ENCODE measurements at regions not wholly inside any gene's neighbourhood (a gene's known extent, or its start where the extent isn't known, plus 50 kb on each side); places are given as distances from the start of the nearest gene placed in this dataset.

GRCh38 chr4:189128341-189128740 lies 812.3 kb upstream of the FRG1 start:
- H3K4me3 ChIP-seq, result no peak overlapping the region
- H3K36me3 ChIP-seq, result no peaks in the 10 kb centered on the region
- TF ChIP-seq POLR2AphosphoS5 (IDR thresholded peaks at IDR 0.05) (no peak), POLR2A (IDR thresholded peaks at IDR 0.05) (no peak), CTCF (IDR thresholded peaks at IDR 0.05 in 8 of 11, conservative IDR thresholded peaks at IDR 0.05 in 3 of 11) (no peak)
- H3K9me3 ChIP-seq, result peaks cover 0 to 13% (median 4%) of the 10 kb centered on the region in 8 donors
- no peaks in the 10 kb centered on the region for H3K27me3 ChIP-seq (replicated peaks in 1 of 7)
- H3K4me1 ChIP-seq, result no peaks in the 10 kb centered on the region
- no peak for DNase-seq
- no peak overlapping the region for H3K27ac ChIP-seq
- intact Hi-C loops (cut with DNase I; ENCODE audit: low total_unique reads), result no loop called here
- WGBS, 5 donors, result 80 to 87% (median 83%) methylated on average over 4 of the region's 4 CpGs

GRCh38 chr4:189129044-189129694 lies 811.5 kb upstream of the FRG1 start:
- Histone ChIP-seq H3K4me1 (no peaks in the 10 kb centered on the region), H3K27ac (no peak overlapping the region), H3K36me3 (no peaks in the 10 kb centered on the region), H3K4me3 (no peak overlapping the region), H3K9me3 (peaks cover 0 to 13% (median 4%) of the 10 kb centered on the region in 8 donors), H3K27me3 (replicated peaks in 1 of 7) (no peaks in the 10 kb centered on the region)
- DNase-seq, result no peak
- intact Hi-C loops (cut with DNase I; ENCODE audit: low total_unique reads), result no loop called here
- TF ChIP-seq POLR2A (IDR thresholded peaks at IDR 0.05), result no peak
- TF ChIP-seq CTCF (IDR thresholded peaks at IDR 0.05 in 8 of 11, conservative IDR thresholded peaks at IDR 0.05 in 3 of 11), result no peak
- TF ChIP-seq POLR2AphosphoS5 (IDR thresholded peaks at IDR 0.05), result no peak
- 67 to 76% (median 71%) methylated on average over 10 of the region's 10 CpGs for WGBS, 5 donors

GRCh38 chr4:189131118-189131517 lies 809.6 kb upstream of the FRG1 start:
- no peaks in the 10 kb centered on the region for H3K36me3 ChIP-seq
- H3K4me3 ChIP-seq, result no peak overlapping the region
- TF ChIP-seq POLR2AphosphoS5 (IDR thresholded peaks at IDR 0.05), result no peak
- no peaks in the 10 kb centered on the region for H3K4me1 ChIP-seq
- no peak for DNase-seq
- intact Hi-C loops (cut with DNase I; ENCODE audit: low total_unique reads), result no loop called here
- H3K27me3 ChIP-seq (replicated peaks in 1 of 7), result no peaks in the 10 kb centered on the region
- peaks cover 0 to 26% (median 3%) of the 10 kb centered on the region in 8 donors for H3K9me3 ChIP-seq
- H3K27ac ChIP-seq, result no peak overlapping the region
- WGBS, 5 donors, result 86 to 91% (median 91%) methylated on average over 4 of the region's 4 CpGs

GRCh38 chr4:189136462-189136861 lies 804.2 kb upstream of the FRG1 start:
- H3K4me3 ChIP-seq, result no peak overlapping the region
- no peaks in the 10 kb centered on the region for H3K36me3 ChIP-seq
- no peaks in the 10 kb centered on the region for H3K4me1 ChIP-seq
- WGBS, 5 donors, result 63 to 77% (median 68%) methylated on average over 4 of the region's 4 CpGs
- H3K9me3 ChIP-seq, result peaks cover 0 to 29% (median 0%) of the 10 kb centered on the region in 8 donors
- TF ChIP-seq POLR2AphosphoS5 (IDR thresholded peaks at IDR 0.05) (no peak), CTCF (IDR thresholded peaks at IDR 0.05 in 8 of 11, conservative IDR thresholded peaks at IDR 0.05 in 3 of 11) (no peak), POLR2A (IDR thresholded peaks at IDR 0.05) (no peak)
- DNase-seq, result no peak
- H3K27ac ChIP-seq, result no peak overlapping the region
- intact Hi-C loops (cut with DNase I; ENCODE audit: low total_unique reads), result no loop called here
- no peaks in the 10 kb centered on the region for H3K27me3 ChIP-seq (replicated peaks in 1 of 7)

Data from spleen (tissue), 11 donors.